Activated CD4-positive, alpha-beta T cell treated with anti-CD3 and anti-CD28 coated beads, Interleukin-2, amount 10 ng/mL, durations not matched to agents 7 days and 5 days (primary cell): ENCODE measurements at regions not wholly inside any gene's neighbourhood (a gene's known extent, or its start where the extent isn't known, plus 50 kb on each side); places are given as distances from the start of the nearest gene placed in this dataset.
"Not testable (repeated sequence)": the region's sequence is repeated elsewhere in the genome, so short reads cannot be mapped to it uniquely, and the experiment has no call there.

Source experiments
- CTCF ChIA-PET: fragments of 350-600 bp; sonication (Branson Sonifier 250); formaldehyde crosslinking; loops from one replicate; lab custom pipeline; 2021; ENCODE audit warnings: antibody characterized with exemption; lab: Charles Lee
- POLR2A ChIA-PET: fragments of 350-600 bp; sonication (Branson Sonifier 250); formaldehyde crosslinking; loops from one replicate; lab custom pipeline; 2021; ENCODE audit warnings: antibody characterized with exemption; lab: Charles Lee
- DNase-seq: peaks from one replicate; pipeline ENCODE4 v3.0.0-alpha.2; 2020
- H3K27ac Mint-ChIP-seq: one replicate; pipeline ENCODE4 v1.8.0; 2021; ENCODE audit warnings: mild to moderate bottlenecking, moderate library complexity, mixed read lengths
- H3K27me3 Mint-ChIP-seq: one replicate; pipeline ENCODE4 v1.8.0; 2021; ENCODE audit warnings: mixed read lengths
- H3K36me3 Mint-ChIP-seq: one replicate; pipeline ENCODE4 v1.8.0; 2021; ENCODE audit warnings: low read depth, mixed read lengths
- H3K4me1 Mint-ChIP-seq: one replicate; pipeline ENCODE4 v1.8.0; 2021; ENCODE audit warnings: mixed read lengths
- H3K4me3 Mint-ChIP-seq: one replicate; pipeline ENCODE4 v1.8.0; 2021; ENCODE audit warnings: mild to moderate bottlenecking, moderate library complexity, mixed read lengths
- H3K9me3 Mint-ChIP-seq: one replicate; pipeline ENCODE4 v1.8.0; 2021; ENCODE audit warnings: mixed read lengths

DNA sequence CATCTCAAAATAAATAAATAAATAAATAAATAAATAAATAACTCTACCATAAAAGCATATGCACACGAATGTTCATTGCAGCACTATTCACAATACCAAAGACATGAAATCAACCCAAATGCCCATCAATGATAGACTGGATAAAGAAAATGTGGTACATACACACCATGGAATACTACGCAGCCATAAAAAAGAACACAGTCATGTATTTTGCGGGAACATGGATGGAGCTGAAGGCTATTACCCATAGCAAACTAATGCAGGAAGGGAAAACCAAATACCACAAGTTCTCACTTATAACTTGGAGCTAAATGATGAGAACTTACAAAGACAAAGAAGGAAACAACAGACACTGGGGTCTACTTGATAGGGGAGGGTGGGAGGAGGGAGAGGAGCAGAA lies 94.1 kb upstream of the CCDC71L start:
- POLR2A ChIA-PET, DNase-seq, H3K4me1 Mint-ChIP-seq, H3K27ac Mint-ChIP-seq, H3K27me3 Mint-ChIP-seq, H3K4me3 Mint-ChIP-seq, H3K36me3 Mint-ChIP-seq: not testable (repeated sequence)
- peaks cover 12% of the 10 kb centered on the region for H3K9me3 Mint-ChIP-seq
- CTCF ChIA-PET: interaction anchor here (1.4 kb wide), 1 partner anchor 11 kb away, joined by 5 read pairs; no protein-coding TSS in a partner anchor

DNA sequence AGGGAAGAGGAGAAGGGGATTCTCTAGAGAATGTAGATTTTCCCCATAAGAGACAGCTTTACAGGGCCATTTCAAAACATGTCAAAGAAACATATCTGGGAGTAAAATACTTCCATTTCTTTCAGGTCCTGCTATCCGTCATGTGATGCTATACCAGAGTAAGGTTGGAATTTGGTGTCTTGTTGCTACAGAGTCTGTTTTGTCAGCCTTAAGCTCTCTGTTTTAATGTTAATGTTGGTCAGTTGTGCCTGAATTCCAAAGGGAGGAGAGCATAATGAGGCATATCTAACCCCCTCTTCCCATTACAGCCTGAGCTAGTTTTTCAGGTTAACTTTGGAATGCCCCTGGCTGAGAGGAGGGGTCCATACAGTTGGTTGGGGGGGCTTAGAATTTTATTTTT lies 94.7 kb upstream of the CCDC71L start:
- Mint-ChIP-seq H3K27me3 (no peaks in the 10 kb centered on the region), H3K27ac (no peak overlapping the region), H3K9me3 (peaks cover 12% of the 10 kb centered on the region), H3K36me3 (no peaks in the 10 kb centered on the region), H3K4me1 (no peaks in the 10 kb centered on the region), H3K4me3 (no peak overlapping the region)
- ChIA-PET CTCF (interaction anchor here (1.2 to 1.4 kb wide), 2 partner anchors 10 to 16 kb away, joined by 4 to 5 read pairs; no protein-coding TSS in a partner anchor), POLR2A (no interaction called here)
- DNase-seq: no peak

DNA sequence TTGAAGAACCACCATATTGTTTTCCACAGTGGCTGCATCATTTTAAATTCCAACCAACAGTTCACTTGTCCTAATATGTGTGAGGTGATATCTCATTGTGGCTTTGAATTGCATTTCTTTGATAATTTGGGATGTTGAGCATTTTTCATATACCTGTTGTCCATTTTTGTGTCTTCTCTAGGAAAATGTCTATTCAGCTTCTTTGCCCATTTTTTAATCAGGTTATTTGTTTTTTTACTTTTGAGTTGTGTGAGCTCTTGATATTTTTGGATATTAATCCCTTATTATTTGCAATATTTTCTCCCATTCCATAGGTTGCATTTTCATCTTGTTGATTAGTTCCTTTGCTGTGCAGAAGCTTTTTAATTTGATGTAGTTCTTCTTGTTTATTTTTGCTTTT lies 95.1 kb upstream of the CCDC71L start:
- ChIA-PET CTCF (interaction anchor here (0.9 to 1.4 kb wide), 3 partner anchors 10 to 96 kb away, joined by 3 to 5 read pairs (median 4); no protein-coding TSS in a partner anchor), POLR2A (no interaction called here)
- Mint-ChIP-seq H3K27me3 (no peaks in the 10 kb centered on the region), H3K36me3 (no peaks in the 10 kb centered on the region), H3K27ac (no peak overlapping the region), H3K4me1 (no peaks in the 10 kb centered on the region), H3K9me3 (peaks cover 12% of the 10 kb centered on the region), H3K4me3 (no peak overlapping the region)
- DNase-seq: no peak

DNA sequence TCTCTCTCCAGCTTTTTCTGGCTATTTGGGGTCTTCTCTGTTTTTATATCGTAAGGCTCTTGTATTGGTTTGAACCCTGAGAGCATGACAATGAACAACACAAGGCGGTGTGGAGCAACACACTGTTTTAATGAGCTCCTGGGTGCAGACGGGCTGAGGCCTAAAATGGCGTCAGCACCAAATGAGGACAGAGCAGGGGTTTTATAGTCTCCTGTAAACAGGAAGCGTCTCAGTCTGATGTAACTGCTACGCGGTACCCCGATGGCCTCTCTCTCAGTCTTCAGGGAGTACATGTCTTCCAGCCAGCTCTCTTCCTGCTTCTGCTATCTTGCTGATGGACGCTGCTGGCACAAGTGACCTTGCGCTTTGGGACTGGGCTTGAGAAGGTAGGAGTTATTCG lies 95.9 kb upstream of the CCDC71L start:
- Mint-ChIP-seq H3K9me3 (peaks cover 12% of the 10 kb centered on the region), H3K4me3 (no peak overlapping the region), H3K4me1 (no peaks in the 10 kb centered on the region), H3K27me3 (no peaks in the 10 kb centered on the region), H3K36me3 (no peaks in the 10 kb centered on the region), H3K27ac (no peak overlapping the region)
- DNase-seq: no peak
- ChIA-PET CTCF (interaction anchor here (0.9 kb wide), 1 partner anchor 97 kb away, joined by 3 read pairs; no protein-coding TSS in a partner anchor), POLR2A (no interaction called here)

DNA sequence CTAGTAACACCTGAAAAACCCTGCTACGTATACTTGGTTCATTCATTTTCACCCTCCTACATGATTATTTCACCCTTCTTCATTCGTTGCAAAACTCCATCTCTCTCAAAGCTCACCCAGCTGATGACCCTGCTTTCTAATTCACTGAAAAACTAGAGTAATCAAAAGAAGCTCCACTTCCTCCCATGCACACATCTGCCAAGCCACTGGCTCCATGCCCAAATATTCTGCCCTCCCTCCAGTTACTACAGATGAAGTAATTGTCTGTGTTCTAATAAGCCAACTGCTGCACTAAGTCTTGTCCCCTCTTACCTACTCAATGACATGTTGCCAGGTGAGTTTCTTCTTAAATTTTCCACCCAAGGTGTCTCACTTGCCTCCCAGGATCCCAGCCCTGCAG lies 96.9 kb upstream of the CCDC71L start:
- Mint-ChIP-seq H3K27me3 (no peaks in the 10 kb centered on the region), H3K4me1 (no peaks in the 10 kb centered on the region), H3K36me3 (no peaks in the 10 kb centered on the region), H3K9me3 (peaks cover 12% of the 10 kb centered on the region), H3K4me3 (no peak overlapping the region), H3K27ac (no peak overlapping the region)
- ChIA-PET POLR2A (no interaction called here), CTCF (interaction anchor here (1.3 kb wide), 2 partner anchors 12 to 97 kb away, joined by 3 read pairs; partner anchors contain the start of gene CCDC71L)
- DNase-seq: no peak

DNA sequence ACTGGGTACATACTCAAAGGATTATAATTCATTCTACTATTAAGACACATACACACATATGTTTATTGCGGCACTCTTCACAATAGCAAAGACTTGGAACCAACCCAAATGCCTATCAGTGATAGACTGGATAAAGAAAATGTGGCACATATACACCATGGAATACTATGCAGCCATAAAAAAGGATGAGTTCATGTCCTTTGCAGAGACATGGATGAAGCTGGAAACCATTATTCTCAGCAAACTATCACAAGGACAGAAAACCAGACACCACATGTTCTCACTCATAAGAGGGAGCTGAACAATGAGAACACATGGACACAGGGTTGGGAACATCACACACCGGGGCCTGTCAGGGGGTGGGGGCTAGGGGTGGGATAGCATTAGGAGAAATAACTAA lies 101.9 kb upstream of the CCDC71L start:
- H3K9me3 Mint-ChIP-seq, DNase-seq, POLR2A ChIA-PET, H3K27ac Mint-ChIP-seq, H3K36me3 Mint-ChIP-seq, H3K27me3 Mint-ChIP-seq, CTCF ChIA-PET, H3K4me3 Mint-ChIP-seq: not testable (repeated sequence)
- peaks cover 17% of the 10 kb centered on the region for H3K4me1 Mint-ChIP-seq

DNA sequence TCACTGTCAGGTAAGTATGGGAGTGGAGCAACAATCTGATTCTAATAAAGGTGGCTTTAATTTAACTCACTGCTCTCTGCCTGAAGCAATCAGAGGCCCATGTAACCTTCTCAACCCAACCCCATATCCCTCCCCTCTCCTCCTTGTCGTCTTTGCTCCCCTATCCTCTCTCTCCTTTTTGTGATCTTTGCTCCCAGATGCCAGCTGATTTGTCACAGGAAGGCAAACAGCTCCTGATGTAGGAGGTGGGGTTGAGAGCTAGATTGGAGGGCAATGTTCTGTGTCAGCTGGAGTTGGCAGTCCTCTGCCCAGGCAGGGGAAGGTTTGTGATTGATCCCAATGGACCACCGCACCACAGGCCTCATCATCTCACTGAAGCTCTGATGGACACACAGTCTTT lies 101.4 kb upstream of the PIK3CG start:
- POLR2A ChIA-PET: interaction anchor here (0.6 kb wide), 1 partner anchor 339 kb away, joined by 4 read pairs; no protein-coding TSS in a partner anchor
- H3K9me3 Mint-ChIP-seq: no peaks in the 10 kb centered on the region
- no peak for DNase-seq
- H3K27me3 Mint-ChIP-seq: no peaks in the 10 kb centered on the region
- CTCF ChIA-PET: no interaction called here
- peaks cover 26% of the 10 kb centered on the region for H3K4me1 Mint-ChIP-seq
- peaks cover 2% of the 10 kb centered on the region for H3K36me3 Mint-ChIP-seq
- no peak overlapping the region for H3K27ac Mint-ChIP-seq
- H3K4me3 Mint-ChIP-seq: no peak overlapping the region

DNA sequence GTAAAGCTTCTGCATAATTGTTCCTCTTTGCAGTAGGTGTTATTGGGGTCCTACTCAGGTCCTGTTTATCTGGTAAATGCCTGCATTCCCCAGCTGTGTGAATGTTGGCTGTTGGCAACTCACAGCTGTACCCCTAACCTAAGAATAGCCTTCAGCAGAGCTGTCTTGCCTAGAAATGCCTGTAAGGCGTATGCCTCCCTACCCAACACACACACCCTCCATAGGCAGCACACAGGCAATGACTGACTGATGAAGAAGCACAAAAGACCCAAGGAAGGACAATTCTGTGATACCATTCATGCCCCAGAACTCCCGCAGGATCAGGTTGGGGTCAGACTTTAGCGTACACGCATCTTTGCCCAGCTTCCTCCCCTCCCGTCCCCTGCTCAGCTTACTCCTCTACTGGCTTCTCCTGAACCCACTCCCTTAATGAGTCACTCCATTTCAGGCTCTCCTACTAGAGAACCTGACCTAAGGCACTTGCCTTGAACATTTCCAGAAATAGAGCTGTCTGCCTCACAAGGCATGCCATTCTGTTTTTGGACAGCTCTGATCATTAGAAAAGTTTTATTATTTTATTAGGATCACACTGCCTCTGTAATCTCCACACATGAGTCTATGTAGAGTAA lies 99.2 kb upstream of the PIK3CG start:
- CTCF ChIA-PET: interaction anchor here (0.6 to 2.1 kb wide), 7 partner anchors 10 to 1234 kb away, joined by 3 to 6 read pairs (median 4); no protein-coding TSS in a partner anchor
- Mint-ChIP-seq H3K4me3 (no peak overlapping the region), H3K9me3 (no peaks in the 10 kb centered on the region), H3K4me1 (peaks cover 26% of the 10 kb centered on the region), H3K27me3 (no peaks in the 10 kb centered on the region), H3K36me3 (peaks cover 2% of the 10 kb centered on the region), H3K27ac (no peak overlapping the region)
- DNase-seq: no peak
- POLR2A ChIA-PET: no interaction called here

DNA sequence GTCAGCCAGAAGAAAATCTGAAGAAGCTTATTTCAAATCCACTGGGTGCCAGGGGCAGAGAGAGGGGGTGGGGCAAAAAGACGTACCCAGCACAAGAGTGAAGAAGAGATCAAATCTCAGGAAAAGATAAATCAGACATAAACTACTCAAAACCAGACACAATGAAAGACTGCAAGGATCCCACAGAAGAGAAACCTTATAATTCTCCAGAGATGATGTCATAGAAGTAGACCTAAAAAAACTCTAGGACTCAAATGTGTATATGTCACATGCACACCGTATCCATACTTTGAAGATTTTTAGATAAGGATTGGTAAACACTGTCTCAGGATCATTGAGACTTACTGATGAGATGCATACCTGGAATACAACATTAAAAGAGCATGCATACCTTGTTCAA lies 98.5 kb upstream of the PIK3CG start:
- Mint-ChIP-seq H3K4me3 (no peak overlapping the region), H3K27ac (no peak overlapping the region)
- DNase-seq: no peak

DNA sequence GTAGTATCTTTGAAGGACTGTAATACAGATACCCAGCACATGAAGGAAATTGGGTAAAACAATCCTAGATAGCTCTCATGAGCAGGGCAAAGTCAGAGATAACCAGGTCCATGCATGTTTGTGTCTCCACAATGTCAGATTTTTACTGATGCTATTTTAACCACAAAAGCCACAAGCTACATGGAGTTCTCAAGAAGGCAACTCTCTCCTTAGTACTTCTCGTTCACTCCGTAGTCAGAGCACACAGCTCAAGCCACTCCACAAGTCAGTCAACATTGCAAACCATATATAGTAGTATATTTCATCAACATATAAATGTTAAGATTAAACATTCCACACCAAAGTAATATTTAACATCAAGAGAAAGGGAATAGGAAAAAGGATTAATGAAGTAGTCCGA lies 98.0 kb upstream of the PIK3CG start:
- ChIA-PET POLR2A (no interaction called here), CTCF (interaction anchor here (1.0 to 1.4 kb wide), 3 partner anchors 14 to 72 kb away, joined by 3 to 7 read pairs (median 3); no protein-coding TSS in a partner anchor)
- Mint-ChIP-seq H3K36me3 (peaks cover 2% of the 10 kb centered on the region), H3K27me3 (no peaks in the 10 kb centered on the region), H3K4me3 (peak overlapping the region; percentile 5), H3K4me1 (peaks cover 26% of the 10 kb centered on the region), H3K27ac (peak overlapping the region; percentile 89), H3K9me3 (no peaks in the 10 kb centered on the region)
- no peak for DNase-seq

More for the DNA sequence above, 98.5 kb upstream of the PIK3CG start:
- H3K9me3 Mint-ChIP-seq: no peaks in the 10 kb centered on the region
- H3K27me3 Mint-ChIP-seq: no peaks in the 10 kb centered on the region
- CTCF ChIA-PET: interaction anchor here (1.0 to 2.1 kb wide), 4 partner anchors 11 to 215 kb away, joined by 3 to 5 read pairs (median 4); no protein-coding TSS in a partner anchor
- H3K36me3 Mint-ChIP-seq: peaks cover 2% of the 10 kb centered on the region
- H3K4me1 Mint-ChIP-seq: peaks cover 26% of the 10 kb centered on the region
- POLR2A ChIA-PET: no interaction called here

DNA sequence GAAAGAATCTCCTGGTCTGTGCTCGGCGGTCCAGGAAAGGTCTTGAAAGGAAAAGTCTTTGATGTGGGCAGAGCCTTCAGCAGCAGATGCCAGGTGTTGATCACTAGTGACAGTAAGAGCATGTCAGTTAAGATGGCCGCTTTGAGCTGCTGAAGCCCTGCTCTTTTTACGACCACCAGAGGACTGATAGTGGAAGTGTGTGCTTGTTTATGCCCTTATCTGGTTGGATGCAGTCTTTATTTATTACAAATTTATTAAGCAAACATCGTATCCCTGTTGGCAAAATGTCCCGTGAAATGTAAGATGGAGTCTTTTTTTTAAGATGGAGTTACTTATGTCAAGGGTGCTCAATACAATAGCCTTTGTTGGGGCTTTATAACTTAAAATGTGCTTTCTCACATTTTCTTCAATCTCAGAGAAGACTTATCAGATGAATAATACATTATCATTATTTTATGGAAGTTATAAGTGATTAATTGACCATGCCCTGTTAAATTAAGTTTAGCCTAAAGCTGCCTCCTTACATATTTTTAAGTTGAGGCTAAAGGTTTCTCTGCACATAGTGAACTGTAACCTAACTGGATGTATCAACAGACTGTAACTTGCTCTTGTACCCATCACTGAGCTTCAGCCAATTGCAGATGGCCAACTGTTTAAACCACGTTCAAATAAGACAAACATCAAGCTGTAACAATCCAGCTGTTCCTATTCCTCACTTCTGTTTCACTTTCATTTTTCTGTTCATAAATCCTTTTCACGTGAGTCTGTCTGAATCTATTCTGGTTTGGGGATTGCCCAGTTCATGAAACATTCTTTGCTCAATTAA lies 97.4 kb upstream of the PIK3CG start:
- ChIA-PET CTCF (interaction anchor here (1.0 to 1.4 kb wide), 3 partner anchors 15 to 73 kb away, joined by 3 to 7 read pairs (median 3); no protein-coding TSS in a partner anchor), POLR2A (no interaction called here)
- peak overlapping the region; percentile 89 for H3K27ac Mint-ChIP-seq
- peaks cover 26% of the 10 kb centered on the region for H3K4me1 Mint-ChIP-seq
- H3K4me3 Mint-ChIP-seq: peak overlapping the region; percentile 58
- H3K36me3 Mint-ChIP-seq: peaks cover 2% of the 10 kb centered on the region
- no peaks in the 10 kb centered on the region for H3K27me3 Mint-ChIP-seq
- no peaks in the 10 kb centered on the region for H3K9me3 Mint-ChIP-seq
- peak; percentile 9 for DNase-seq

DNA sequence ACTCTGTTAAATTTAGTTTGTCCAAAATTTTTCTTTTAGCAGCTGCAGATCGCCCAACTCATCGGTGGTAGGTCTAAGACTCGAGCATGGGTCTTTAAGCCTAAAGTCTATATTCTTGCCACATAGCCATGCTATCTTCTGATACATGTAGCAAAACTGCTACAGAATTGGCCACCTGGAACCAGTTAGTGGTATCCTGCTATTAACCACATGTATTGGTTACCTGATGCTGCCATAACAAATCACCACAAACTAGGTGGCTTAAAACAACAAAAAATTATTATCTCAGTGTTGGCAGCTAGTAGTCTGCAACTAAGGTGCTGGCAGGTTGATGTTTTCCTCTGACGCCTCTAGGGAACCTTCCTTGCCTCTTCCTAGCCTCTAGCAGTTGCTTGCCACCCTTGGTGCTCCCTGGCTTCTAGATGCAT lies 96.7 kb upstream of the PIK3CG start:
- POLR2A ChIA-PET: no interaction called here
- H3K36me3 Mint-ChIP-seq: peaks cover 2% of the 10 kb centered on the region

DNA sequence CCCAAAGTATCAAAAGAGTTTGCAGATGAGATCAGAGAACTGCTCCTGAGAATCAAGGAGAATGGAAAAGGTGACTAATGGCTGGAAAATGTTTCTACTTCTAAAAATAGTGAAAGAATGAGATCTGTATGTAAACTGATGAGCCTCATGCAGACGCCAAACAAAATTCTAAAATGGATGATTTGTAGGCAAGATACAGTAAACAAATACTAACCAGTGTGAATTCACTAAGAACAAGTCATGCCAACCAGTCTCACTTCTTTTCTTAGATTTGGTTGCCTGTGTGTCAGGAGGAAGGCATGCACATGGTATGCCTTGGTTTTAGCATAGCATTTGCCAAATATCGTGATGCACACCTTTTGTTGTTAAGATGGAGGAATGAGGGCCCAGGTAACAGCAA lies 94.9 kb upstream of the PIK3CG start:
- ChIA-PET CTCF (no interaction called here), POLR2A (no interaction called here)

More for the DNA sequence above, 96.7 kb upstream of the PIK3CG start:
- Mint-ChIP-seq H3K9me3 (no peaks in the 10 kb centered on the region), H3K27ac (peak overlapping the region; percentile 89), H3K4me3 (peak overlapping the region; percentile 58), H3K27me3 (no peaks in the 10 kb centered on the region), H3K4me1 (peaks cover 28% of the 10 kb centered on the region)
- CTCF ChIA-PET: interaction anchor here (1.4 kb wide), 1 partner anchor 15 kb away, joined by 7 read pairs; no protein-coding TSS in a partner anchor
- no peak for DNase-seq

More for the DNA sequence above, 94.9 kb upstream of the PIK3CG start:
- Mint-ChIP-seq H3K27me3 (no peaks in the 10 kb centered on the region), H3K9me3 (peaks cover 3% of the 10 kb centered on the region), H3K36me3 (peaks cover 2% of the 10 kb centered on the region), H3K4me3 (no peak overlapping the region), H3K27ac (no peak overlapping the region), H3K4me1 (peaks cover 28% of the 10 kb centered on the region)
- no peak for DNase-seq
